M059J (cell line): ENCODE measurements at regions not wholly inside any gene's neighbourhood (a gene's known extent, or its start where the extent isn't known, plus 50 kb on each side); places are given as distances from the start of the nearest gene placed in this dataset.

ENCODE experiments used
- DNase-seq: peaks from one replicate; pipeline ENCODE4 v3.0.0-alpha.2; 2012; ENCODE audit warnings: low read depth

DNA sequence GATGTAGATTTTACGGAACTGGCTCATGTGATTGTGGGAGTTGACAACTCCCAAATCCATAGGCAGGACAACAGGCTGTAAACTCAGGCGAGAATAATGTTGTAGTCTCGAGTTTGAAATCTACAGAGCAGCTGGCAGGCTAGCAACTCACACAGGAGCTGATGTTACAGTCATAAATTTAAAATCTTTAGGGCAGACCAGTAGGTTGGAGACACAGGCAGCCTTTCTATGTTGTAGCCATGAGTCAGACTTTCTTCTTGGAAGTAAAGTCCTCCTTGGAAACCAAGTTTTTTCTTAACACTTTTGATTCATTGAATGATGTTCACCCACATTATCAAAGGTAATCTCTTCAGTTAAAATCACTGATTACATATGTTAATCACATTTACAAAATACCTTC is 89.1 kb upstream of the ALCAM start:
- DNase-seq, result peak; percentile 63

DNA sequence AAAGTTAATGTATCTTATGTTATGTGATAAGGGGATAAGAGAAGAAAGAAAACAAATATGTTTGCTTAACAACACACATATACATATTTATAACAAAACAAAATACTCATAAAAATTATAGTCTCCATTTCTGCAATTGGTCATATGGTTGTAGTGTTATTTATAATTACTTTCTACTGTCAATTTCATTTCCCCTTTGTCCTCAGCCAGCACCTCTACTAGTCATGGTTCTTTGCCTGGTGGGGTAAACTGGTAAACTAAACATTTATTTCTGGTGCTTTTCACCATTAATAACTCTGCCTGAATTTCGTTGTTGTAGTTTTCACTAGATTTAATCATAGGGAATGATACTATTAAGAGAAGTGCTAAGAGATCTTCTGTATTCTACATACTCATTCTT is 88.0 kb upstream of the ALCAM start:
- no peak for DNase-seq

DNA sequence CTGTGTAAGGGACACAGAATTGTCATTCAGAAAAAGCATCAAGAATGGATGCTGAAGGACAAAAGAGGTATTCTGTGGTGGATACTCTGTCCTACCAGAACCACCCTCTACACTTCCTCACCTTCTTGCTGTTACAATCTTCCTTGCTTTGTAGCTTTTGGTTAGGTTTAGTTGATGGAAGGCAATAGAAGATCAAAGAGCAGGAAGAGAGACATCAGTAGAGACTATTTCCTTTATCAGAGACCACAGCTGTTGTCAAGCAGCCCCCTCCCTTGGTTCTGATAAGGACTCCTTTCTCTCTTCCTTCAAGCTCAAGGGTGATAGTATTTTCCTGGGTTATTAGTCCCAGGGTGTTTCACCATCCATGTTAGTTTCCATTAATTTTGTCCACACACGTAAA is 84.7 kb upstream of the ALCAM start:
- no peak for DNase-seq

DNA sequence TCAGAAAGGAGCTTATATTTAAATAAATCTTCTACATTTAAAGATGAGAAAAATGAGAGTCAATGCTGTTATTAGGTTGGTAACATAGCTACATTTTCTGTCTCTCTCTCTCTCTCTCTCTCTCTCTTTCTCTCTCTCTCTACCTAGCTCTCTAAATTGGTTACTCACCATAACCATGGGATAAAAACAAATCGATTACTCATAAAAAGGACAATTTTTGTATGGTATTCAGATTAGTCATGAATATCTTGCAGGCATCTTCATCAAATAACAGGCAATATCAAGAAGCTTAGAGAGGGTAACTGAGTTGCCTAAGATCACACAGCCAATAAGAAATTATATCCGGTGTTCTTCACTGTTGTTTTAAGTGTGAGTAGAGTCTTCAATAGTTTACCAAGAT is 81.8 kb upstream of the ALCAM start:
- no peak for DNase-seq

DNA sequence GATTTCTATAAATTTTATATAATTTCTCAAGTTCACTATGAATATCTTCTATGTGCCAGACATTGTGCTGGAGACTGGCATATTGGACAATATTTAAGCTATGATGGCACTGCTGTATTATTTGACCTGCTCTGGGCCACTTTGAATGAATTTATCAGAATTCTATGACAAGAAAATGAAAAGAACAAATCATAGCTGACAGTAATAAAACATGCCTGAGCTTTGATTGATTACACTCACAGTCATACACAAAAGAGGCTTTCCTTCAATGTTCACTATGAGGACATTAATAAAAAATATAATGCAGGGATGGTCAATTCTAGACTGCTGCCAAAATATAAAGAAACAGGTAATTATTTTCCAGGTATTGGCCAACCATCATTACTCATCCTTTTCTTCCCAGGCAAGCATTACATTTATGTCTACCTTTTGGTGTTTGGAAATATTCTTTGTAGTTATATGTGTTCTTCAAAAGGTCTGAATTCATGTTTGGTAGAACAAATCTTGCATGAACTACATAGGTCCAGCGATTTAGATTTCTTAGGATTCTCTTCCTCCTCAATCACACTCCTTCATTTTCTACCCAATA is 81.0 kb upstream of the ALCAM start:
- DNase-seq, result no peak

DNA sequence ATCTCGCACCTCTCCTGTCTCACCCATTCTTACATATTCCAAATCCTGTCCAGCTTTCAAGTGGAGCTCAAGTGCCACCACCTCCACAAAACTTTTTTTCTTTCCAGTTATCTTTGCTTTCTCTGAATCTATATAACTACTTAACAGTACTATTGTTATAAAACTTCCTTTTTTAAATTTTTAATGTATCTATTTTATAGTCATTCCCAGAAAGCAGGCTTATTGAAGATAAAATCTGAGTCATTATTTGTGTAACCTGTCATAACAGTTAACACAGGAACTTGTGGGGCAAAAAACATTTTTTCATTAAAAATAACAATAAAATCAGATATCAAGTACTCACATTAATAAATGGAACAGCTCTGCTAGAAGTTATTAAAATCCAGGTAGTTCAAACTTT is 73.3 kb upstream of the ALCAM start:
- no peak for DNase-seq

DNA sequence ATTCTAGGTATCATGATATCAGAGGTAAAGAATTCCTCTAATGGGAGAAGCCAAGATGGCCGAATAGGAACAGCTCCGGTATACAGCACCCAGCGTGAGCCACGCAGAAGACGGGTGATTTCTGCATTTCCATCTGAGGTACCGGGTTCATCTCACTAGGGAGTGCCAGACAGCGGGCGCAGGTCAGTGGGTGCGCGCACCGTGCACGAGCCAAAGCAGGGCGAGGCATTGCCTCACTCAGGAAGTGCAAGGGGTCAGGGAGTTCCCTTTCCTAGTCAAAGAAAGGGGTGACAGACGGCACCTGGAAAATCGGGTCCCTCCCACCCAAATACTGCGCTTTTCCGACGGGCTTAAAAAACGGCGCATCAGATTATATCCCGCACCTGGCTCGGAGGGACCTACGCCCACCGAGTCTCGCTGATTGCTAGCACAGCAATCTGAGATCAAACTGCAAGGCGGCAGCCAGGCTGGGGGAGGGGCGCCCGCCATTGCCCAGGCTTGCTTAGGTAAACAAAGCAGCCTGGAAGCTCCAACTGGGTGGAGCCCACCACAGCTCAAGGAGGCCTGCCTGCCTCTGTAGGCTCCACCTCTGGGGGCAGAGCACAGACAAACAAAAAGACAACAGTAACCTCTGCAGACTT is 70.4 kb upstream of the ALCAM start:
- peak; percentile 8 for DNase-seq

DNA sequence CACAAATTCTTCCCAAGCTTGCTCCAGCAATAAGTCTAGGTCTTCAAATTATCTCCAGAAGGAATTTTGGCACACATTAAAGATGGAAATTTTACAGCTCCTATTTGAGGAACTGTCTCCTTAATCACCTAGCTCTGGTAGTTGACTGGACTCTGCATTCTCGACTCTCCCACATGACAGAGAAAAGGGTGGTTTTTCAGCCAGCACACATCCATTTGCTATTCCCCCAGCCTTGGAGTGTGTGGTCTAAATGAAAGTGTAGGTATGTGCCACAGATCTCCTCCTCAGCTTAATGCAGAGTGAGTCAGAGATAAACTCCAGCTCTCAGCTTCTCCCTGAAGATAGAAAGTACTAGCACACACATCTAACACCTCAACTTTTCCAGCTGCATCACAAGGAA is 62.2 kb upstream of the ALCAM start:
- DNase-seq, result peak; percentile 52

DNA sequence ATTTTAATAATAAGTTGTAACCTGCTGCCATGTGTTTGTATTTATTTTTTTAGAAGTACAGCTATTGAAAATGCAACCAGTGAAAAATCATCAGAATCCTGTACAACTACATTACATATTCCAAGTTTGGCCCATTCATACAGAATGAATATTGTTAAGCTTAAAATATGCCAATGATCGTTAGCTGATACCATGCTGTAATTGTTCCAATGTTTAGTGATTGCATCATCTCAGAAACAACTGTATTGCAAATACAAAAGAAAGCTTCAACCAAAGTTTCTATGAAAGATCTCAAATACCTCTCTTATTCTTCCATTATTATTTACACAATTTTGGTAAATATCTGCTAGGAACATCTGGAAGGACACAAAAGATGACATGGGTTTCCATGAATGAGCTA is 51.6 kb upstream of the ALCAM start:
- DNase-seq, result no peak

DNA sequence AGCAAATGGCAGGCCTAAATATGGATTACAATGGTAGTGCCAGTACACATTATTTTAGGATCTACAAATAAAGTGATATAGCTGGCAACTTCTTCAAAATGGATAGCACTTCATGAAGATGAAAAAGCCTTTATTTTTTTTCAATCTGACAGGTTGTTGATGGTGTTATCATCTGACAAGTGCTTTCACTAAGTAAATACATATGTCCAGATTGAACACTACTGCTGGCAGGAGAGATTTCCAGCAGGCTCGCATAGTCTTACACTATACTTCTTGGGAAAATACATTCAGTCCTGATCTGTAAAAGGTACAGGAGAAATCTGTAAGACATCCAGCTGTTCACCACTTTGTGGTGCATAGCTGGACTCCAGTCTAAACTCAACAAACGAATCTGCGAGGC is 50.9 kb upstream of the ALCAM start:
- DNase-seq, result no peak

DNA sequence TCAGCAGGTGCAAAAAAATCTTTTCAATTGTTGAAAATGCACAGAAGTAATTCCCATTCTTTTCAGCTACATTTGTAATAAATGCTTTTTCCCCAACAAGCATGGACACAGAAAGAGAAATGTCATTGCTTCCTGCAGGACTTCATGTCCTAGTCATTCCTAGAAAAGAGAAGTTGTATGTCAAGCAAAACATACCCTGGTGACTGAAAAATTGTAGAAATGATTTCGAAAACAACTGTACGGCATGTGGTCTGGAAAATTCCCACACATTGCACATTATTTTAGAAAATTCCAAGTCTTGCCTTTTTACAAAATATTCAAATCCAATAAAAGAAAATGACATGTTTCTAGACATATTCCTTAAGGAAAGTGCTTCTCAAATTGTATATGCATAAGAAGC is 50.4 kb upstream of the ALCAM start:
- no peak for DNase-seq
